OCI-LY7 (cell line): ENCODE measurements at regions not wholly inside any gene's neighbourhood (a gene's known extent, or its start where the extent isn't known, plus 50 kb on each side); places are given as distances from the start of the nearest gene placed in this dataset.

Experiments used
- EZH2phosphoT487 ChIP-seq: fragments of 200-600 bp; sonication (generic); IDR thresholded peaks from 2 replicates; pipeline ENCODE4 v1.6.1; 2018; ENCODE audit warnings: low read depth, borderline replicate concordance, mild to moderate bottlenecking, mixed run types, antibody characterized with exemption, low read length, moderate library complexity, mixed read lengths
- TF ChIP-seq, protein P1 (sequence below): fragments of 200-600 bp; sonication (generic); conservative IDR thresholded peaks from 2 replicates; pipeline ENCODE4 v1.5.1; 2014; ENCODE audit warnings: mild to moderate bottlenecking, antibody characterized with exemption, low read length, moderate library complexity, mixed read lengths

GRCh38 chr1:5704561-5705514 lies 287.4 kb downstream of the NPHP4 start:
- TF ChIP-seq, protein P1, sequence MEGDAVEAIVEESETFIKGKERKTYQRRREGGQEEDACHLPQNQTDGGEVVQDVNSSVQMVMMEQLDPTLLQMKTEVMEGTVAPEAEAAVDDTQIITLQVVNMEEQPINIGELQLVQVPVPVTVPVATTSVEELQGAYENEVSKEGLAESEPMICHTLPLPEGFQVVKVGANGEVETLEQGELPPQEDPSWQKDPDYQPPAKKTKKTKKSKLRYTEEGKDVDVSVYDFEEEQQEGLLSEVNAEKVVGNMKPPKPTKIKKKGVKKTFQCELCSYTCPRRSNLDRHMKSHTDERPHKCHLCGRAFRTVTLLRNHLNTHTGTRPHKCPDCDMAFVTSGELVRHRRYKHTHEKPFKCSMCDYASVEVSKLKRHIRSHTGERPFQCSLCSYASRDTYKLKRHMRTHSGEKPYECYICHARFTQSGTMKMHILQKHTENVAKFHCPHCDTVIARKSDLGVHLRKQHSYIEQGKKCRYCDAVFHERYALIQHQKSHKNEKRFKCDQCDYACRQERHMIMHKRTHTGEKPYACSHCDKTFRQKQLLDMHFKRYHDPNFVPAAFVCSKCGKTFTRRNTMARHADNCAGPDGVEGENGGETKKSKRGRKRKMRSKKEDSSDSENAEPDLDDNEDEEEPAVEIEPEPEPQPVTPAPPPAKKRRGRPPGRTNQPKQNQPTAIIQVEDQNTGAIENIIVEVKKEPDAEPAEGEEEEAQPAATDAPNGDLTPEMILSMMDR = no peak
- no peak for TF ChIP-seq EZH2phosphoT487
